Right lobe of liver (tissue), 6 donors: ENCODE measurements at regions not wholly inside any gene's neighbourhood (a gene's known extent, or its start where the extent isn't known, plus 50 kb on each side); places are given as distances from the start of the nearest gene placed in this dataset.

Experiments used
- ATAC-seq, 4 donors: fragments of 200-7000 bp; cut with Tn5 transposase; one replicate each; pipeline ENCODE4 v1.9.1; 2020; ENCODE audit warnings: mild to moderate bottlenecking in 4 of 4, moderate library complexity in 4 of 4
- DNase-seq, 3 donors: peaks; one replicate each; pipeline ENCODE4 v3.0.0-alpha.2; 2020
- H3K27ac ChIP-seq, 3 donors: fragments of 200-600 bp; one replicate each; pipeline ENCODE4 v1.8.0; 2022
- H3K27me3 ChIP-seq, 2 donors: fragments of 200-600 bp; one replicate each; pipeline ENCODE4 v1.8.0; 2022
- H3K36me3 ChIP-seq, 4 donors: fragments of 200-600 bp; sonication (generic) in 1 of 4; one replicate each; pipeline versions ENCODE4 v1.5.1 to v1.8.0; 2017 to 2022; ENCODE audit warnings: control low read depth in 1 of 4
- H3K4me1 ChIP-seq, 4 donors: fragments of 200-600 bp; sonication (generic) in 1 of 4; one replicate each; pipeline versions ENCODE4 v1.5.1 to v1.8.0; 2017 to 2022; ENCODE audit warnings: control low read depth in 1 of 4
- H3K4me3 ChIP-seq, 3 donors: fragments of 200-600 bp; one replicate each; pipeline ENCODE4 v1.8.0; 2022
- H3K9me3 ChIP-seq, 4 donors: fragments of 200-600 bp; sonication (generic) in 1 of 4; one replicate each; pipeline versions ENCODE4 v1.5.1 to v1.8.0; 2017 to 2022; ENCODE audit warnings: control low read depth in 1 of 4
- CTCF ChIP-seq, 4 donors: fragments of 200-600 bp in 3 of 4; fragments of 450-650 bp in 1 of 4; IDR thresholded peaks; one replicate each; pipeline versions ENCODE4 v1.5.1 to v1.8.0; 2016 to 2022; ENCODE audit warnings: antibody characterized with exemption in 4 of 4, mild to moderate bottlenecking in 2 of 4
- POLR2A ChIP-seq: fragments of 450-650 bp; IDR thresholded peaks from one replicate; pipeline ENCODE4 v1.6.1; 2017; ENCODE audit warnings: antibody characterized with exemption, mild to moderate bottlenecking
- WGBS: methylation state at CpG from one replicate; pipeline ENCODE4 v1.1.6; 2018; ENCODE audit warnings: low coverage, low lambda C conversion rate; ENCODE audit not compliant: insufficient coverage; ENCODE audit errors: missing lambda C conversion rate; 5-methylcytosine and 5-hydroxymethylcytosine counted together
- intact Hi-C, 2 donors: fragments of 100-400 bp; cut with DNase I; formaldehyde crosslinking; loops; one replicate each; pipeline versions ENCODE4 v1.11.2 to v1.14.1; 2022
- donor health status: DM: no; HTN: yes; CAD: no.
- donor health status: DM: no; HTN: no; CAD: no.
- donor health status: DM: no; HTN: no; CAD: no.
- donor health status: DM: no; HTN: yes; CAD: no.
- donor health status: DM: no; HTN: yes; CAD: no.

- no peaks in the 10 kb centered on the region for H3K36me3 ChIP-seq
- DNase-seq (no peak), ATAC-seq (no peak)
- no peak overlapping the region for H3K4me3 ChIP-seq
- H3K9me3 ChIP-seq: no peaks in the 10 kb centered on the region
- 53% methylated on average over 3 of the region's 3 CpGs for WGBS
- H3K4me1 ChIP-seq: no peaks in the 10 kb centered on the region
- H3K27ac ChIP-seq: no peak overlapping the region
- TF ChIP-seq CTCF (IDR thresholded peaks at IDR 0.05) (no peak), POLR2A (no peak)
- intact Hi-C loops: no loop called here
- H3K27me3 ChIP-seq: no peaks in the 10 kb centered on the region
These were observed 64.6 kb upstream of the KCNMA1 start for GRCh38 chr10:77702166-77702565.

- 20% methylated on average over 1 of the region's 1 CpG for WGBS
These were observed 62.5 kb upstream of the KCNMA1 start for GRCh38 chr10:77700086-77700485.

GRCh38 chr10:77699080-77699645 is 61.6 kb upstream of the KCNMA1 start:
- Histone ChIP-seq H3K4me3 (no peak overlapping the region), H3K27ac (no peak overlapping the region), H3K4me1 (no peaks in the 10 kb centered on the region), H3K27me3 (no peaks in the 10 kb centered on the region), H3K9me3 (no peaks in the 10 kb centered on the region), H3K36me3 (no peaks in the 10 kb centered on the region)
- ATAC-seq (no peak), DNase-seq (no peak)
- 47% methylated on average over 1 of the region's 1 CpG for WGBS
- intact Hi-C loops: no loop called here
- TF ChIP-seq POLR2A (no peak), CTCF (IDR thresholded peaks at IDR 0.05) (no peak)

More at GRCh38 chr10:77700086-77700485, 62.5 kb upstream of the KCNMA1 start:
- no peak for TF ChIP-seq CTCF (IDR thresholded peaks at IDR 0.05)
- Histone ChIP-seq H3K4me3 (no peak overlapping the region), H3K27me3 (no peaks in the 10 kb centered on the region), H3K27ac (no peak overlapping the region), H3K9me3 (no peaks in the 10 kb centered on the region), H3K4me1 (no peaks in the 10 kb centered on the region), H3K36me3 (no peaks in the 10 kb centered on the region)
- DNase-seq (no peak), ATAC-seq (no peak)
- intact Hi-C loops: no loop called here

- no peaks in the 10 kb centered on the region for H3K27me3 ChIP-seq
- no peak overlapping the region for H3K27ac ChIP-seq
- 53% methylated on average over 5 of the region's 5 CpGs for WGBS
- intact Hi-C loops: no loop called here
- no peak for DNase-seq
- no peak for ATAC-seq
- H3K4me1 ChIP-seq: no peaks in the 10 kb centered on the region
- H3K9me3 ChIP-seq: no peaks in the 10 kb centered on the region
- TF ChIP-seq POLR2A (no peak), CTCF (IDR thresholded peaks at IDR 0.05) (no peak)
- no peak overlapping the region for H3K4me3 ChIP-seq
- no peaks in the 10 kb centered on the region for H3K36me3 ChIP-seq
These were observed 60.8 kb upstream of the KCNMA1 start for GRCh38 chr10:77698267-77698931.
